ENCODE measurements at regions not wholly inside any gene's neighbourhood (a gene's known extent, or its start where the extent isn't known, plus 50 kb on each side); places are given as distances from the start of the nearest gene placed in this dataset.

- H3K9me3 Mint-ChIP-seq = no peaks in the 10 kb centered on the region
- no peak overlapping the region for H3K27ac Mint-ChIP-seq
- H3K27me3 Mint-ChIP-seq = peaks cover 16% of the 10 kb centered on the region
Measured at GRCh38 chr1:199752688-199753027, 274.9 kb upstream of the NR5A2 start.

GRCh38 chr1:199753513-199753912 is 274.0 kb upstream of the NR5A2 start:
- H3K27me3 Mint-ChIP-seq = peaks cover 21% of the 10 kb centered on the region
- H3K4me3 Mint-ChIP-seq = no peak overlapping the region
- no peaks in the 10 kb centered on the region for H3K36me3 Mint-ChIP-seq (ENCODE audit: low read depth)
- H3K4me1 Mint-ChIP-seq (ENCODE audit: low read depth) = no peaks in the 10 kb centered on the region
- no peaks in the 10 kb centered on the region for H3K9me3 Mint-ChIP-seq
- no peak overlapping the region for H3K27ac Mint-ChIP-seq
- no peak for DNase-seq

More at GRCh38 chr1:199752688-199753027, 274.9 kb upstream of the NR5A2 start:
- no peak overlapping the region for H3K4me3 Mint-ChIP-seq
- H3K36me3 Mint-ChIP-seq (ENCODE audit: low read depth) = no peaks in the 10 kb centered on the region
- no peak for DNase-seq
- H3K4me1 Mint-ChIP-seq (ENCODE audit: low read depth) = no peaks in the 10 kb centered on the region

GRCh38 chr1:199756066-199756465 is 271.4 kb upstream of the NR5A2 start:
- H3K9me3 Mint-ChIP-seq = no peaks in the 10 kb centered on the region
- H3K27ac Mint-ChIP-seq = no peak overlapping the region
- H3K27me3 Mint-ChIP-seq = peaks cover 22% of the 10 kb centered on the region
- H3K36me3 Mint-ChIP-seq (ENCODE audit: low read depth) = no peaks in the 10 kb centered on the region
- no peak for DNase-seq
- H3K4me3 Mint-ChIP-seq = no peak overlapping the region
- no peaks in the 10 kb centered on the region for H3K4me1 Mint-ChIP-seq (ENCODE audit: low read depth)

GRCh38 chr1:199758626-199759255 is 268.8 kb upstream of the NR5A2 start:
- Mint-ChIP-seq H3K4me1 (ENCODE audit: low read depth) (no peaks in the 10 kb centered on the region), H3K36me3 (ENCODE audit: low read depth) (no peaks in the 10 kb centered on the region), H3K4me3 (no peak overlapping the region), H3K27ac (no peak overlapping the region), H3K9me3 (no peaks in the 10 kb centered on the region), H3K27me3 (peaks cover 28% of the 10 kb centered on the region)
- no peak for DNase-seq

- no peaks in the 10 kb centered on the region for H3K9me3 Mint-ChIP-seq
- no peak for DNase-seq
Measured at GRCh38 chr1:199759268-199759730, 268.2 kb upstream of the NR5A2 start.

GRCh38 chr1:199762572-199762971 is 264.9 kb upstream of the NR5A2 start:
- Mint-ChIP-seq H3K9me3 (peaks cover 17% of the 10 kb centered on the region), H3K36me3 (ENCODE audit: low read depth) (no peaks in the 10 kb centered on the region), H3K4me1 (ENCODE audit: low read depth) (no peaks in the 10 kb centered on the region), H3K27ac (no peak overlapping the region), H3K27me3 (peaks cover 17% of the 10 kb centered on the region), H3K4me3 (no peak overlapping the region)
- DNase-seq = no peak

More at GRCh38 chr1:199759268-199759730, 268.2 kb upstream of the NR5A2 start:
- Mint-ChIP-seq H3K36me3 (ENCODE audit: low read depth) (no peaks in the 10 kb centered on the region), H3K4me1 (ENCODE audit: low read depth) (no peaks in the 10 kb centered on the region), H3K27ac (no peak overlapping the region), H3K4me3 (no peak overlapping the region), H3K27me3 (peaks cover 26% of the 10 kb centered on the region)

GRCh38 chr1:199766218-199766792 is 261.2 kb upstream of the NR5A2 start:
- no peak for DNase-seq
- Mint-ChIP-seq H3K4me3 (no peak overlapping the region), H3K27me3 (peaks cover 18% of the 10 kb centered on the region), H3K9me3 (peaks cover 17% of the 10 kb centered on the region), H3K36me3 (ENCODE audit: low read depth) (no peaks in the 10 kb centered on the region), H3K4me1 (ENCODE audit: low read depth) (no peaks in the 10 kb centered on the region), H3K27ac (no peak overlapping the region)

- H3K4me3 Mint-ChIP-seq = no peak overlapping the region
- H3K27ac Mint-ChIP-seq = no peak overlapping the region
- H3K36me3 Mint-ChIP-seq (ENCODE audit: low read depth) = no peaks in the 10 kb centered on the region
- H3K27me3 Mint-ChIP-seq = peaks cover 20% of the 10 kb centered on the region
- H3K9me3 Mint-ChIP-seq = peaks cover 17% of the 10 kb centered on the region
- H3K4me1 Mint-ChIP-seq (ENCODE audit: low read depth) = no peaks in the 10 kb centered on the region
- no peak for DNase-seq
Measured at GRCh38 chr1:199767700-199768099, 259.8 kb upstream of the NR5A2 start.

GRCh38 chr1:199774433-199775089 is 252.9 kb upstream of the NR5A2 start:
- H3K27ac Mint-ChIP-seq = no peak overlapping the region
- no peak overlapping the region for H3K4me3 Mint-ChIP-seq
- no peak for DNase-seq
- H3K4me1 Mint-ChIP-seq (ENCODE audit: low read depth) = no peaks in the 10 kb centered on the region
- no peaks in the 10 kb centered on the region for H3K36me3 Mint-ChIP-seq (ENCODE audit: low read depth)
- H3K9me3 Mint-ChIP-seq = no peaks in the 10 kb centered on the region
- peaks cover 19% of the 10 kb centered on the region for H3K27me3 Mint-ChIP-seq

GRCh38 chr1:199776768-199777497 is 250.6 kb upstream of the NR5A2 start:
- Mint-ChIP-seq H3K4me1 (ENCODE audit: low read depth) (no peaks in the 10 kb centered on the region), H3K27ac (no peak overlapping the region), H3K4me3 (no peak overlapping the region), H3K27me3 (peaks cover 14% of the 10 kb centered on the region), H3K9me3 (no peaks in the 10 kb centered on the region), H3K36me3 (ENCODE audit: low read depth) (no peaks in the 10 kb centered on the region)
- DNase-seq = no peak

- Mint-ChIP-seq H3K4me3 (no peak overlapping the region), H3K9me3 (no peaks in the 10 kb centered on the region), H3K27ac (no peak overlapping the region), H3K4me1 (ENCODE audit: low read depth) (no peaks in the 10 kb centered on the region), H3K36me3 (ENCODE audit: low read depth) (no peaks in the 10 kb centered on the region), H3K27me3 (peaks cover 10% of the 10 kb centered on the region)
- no peak for DNase-seq
Measured at GRCh38 chr1:199778324-199778955, 249.1 kb upstream of the NR5A2 start.

- H3K27me3 Mint-ChIP-seq = peaks cover 7% of the 10 kb centered on the region
- H3K4me3 Mint-ChIP-seq = no peak overlapping the region
- H3K4me1 Mint-ChIP-seq (ENCODE audit: low read depth) = no peaks in the 10 kb centered on the region
- H3K9me3 Mint-ChIP-seq = no peaks in the 10 kb centered on the region
- H3K36me3 Mint-ChIP-seq (ENCODE audit: low read depth) = no peaks in the 10 kb centered on the region
- DNase-seq = no peak
- H3K27ac Mint-ChIP-seq = no peak overlapping the region
Measured at GRCh38 chr1:199780091-199780490, 247.4 kb upstream of the NR5A2 start.

GRCh38 chr1:199780948-199781670 is 246.4 kb upstream of the NR5A2 start:
- Mint-ChIP-seq H3K4me1 (ENCODE audit: low read depth) (no peaks in the 10 kb centered on the region), H3K4me3 (no peak overlapping the region), H3K9me3 (no peaks in the 10 kb centered on the region), H3K27me3 (peaks cover 9% of the 10 kb centered on the region), H3K27ac (no peak overlapping the region), H3K36me3 (ENCODE audit: low read depth) (no peaks in the 10 kb centered on the region)
- DNase-seq = no peak

All from activated T-cell treated with anti-CD3 and anti-CD28 coated beads, Interleukin-2, amount 50 U/mL, for 24 hours (primary cell).